Ishikawa (cell line): ENCODE measurements at regions not wholly inside any gene's neighbourhood (a gene's known extent, or its start where the extent isn't known, plus 50 kb on each side); places are given as distances from the start of the nearest gene placed in this dataset.
A peak's percentile ranks its signal among the peaks of the same experiment; 100 is the strongest.

Experiments
- CEBPB ChIP-seq: IDR thresholded peaks from 2 replicates; pipeline ENCODE4 v1.6.1; 2012
- CREB1 ChIP-seq: IDR thresholded peaks from 2 replicates; pipeline ENCODE4 v1.6.1; 2012; ENCODE audit warnings: low read depth
- EGR1 ChIP-seq: IDR thresholded peaks from 2 replicates; pipeline ENCODE4 v1.6.1; 2012
- EP300 ChIP-seq: IDR thresholded peaks from 2 replicates; pipeline ENCODE4 v1.6.1; 2012; ENCODE audit warnings: borderline replicate concordance
- FOXM1 ChIP-seq: IDR thresholded peaks from 2 replicates; pipeline ENCODE4 v1.6.1; 2012; ENCODE audit warnings: low read depth, borderline replicate concordance
- NFIC ChIP-seq: IDR thresholded peaks from 2 replicates; pipeline ENCODE4 v1.6.1; 2012
- RAD21 ChIP-seq: IDR thresholded peaks from 2 replicates; pipeline ENCODE4 v1.6.1; 2012; ENCODE audit warnings: low read depth
- TAF1 ChIP-seq: IDR thresholded peaks from 2 replicates; pipeline ENCODE4 v1.6.1; 2012; ENCODE audit warnings: low read depth, mild to moderate bottlenecking
- TCF12 ChIP-seq: IDR thresholded peaks from 2 replicates; pipeline ENCODE4 v1.6.1; 2012; ENCODE audit warnings: low read depth
- TEAD4 ChIP-seq: IDR thresholded peaks from 2 replicates; pipeline ENCODE4 v1.6.1; 2012
- YY1 ChIP-seq: IDR thresholded peaks from 2 replicates; pipeline ENCODE4 v1.6.1; 2012; ENCODE audit warnings: low read depth
- ZBTB7A ChIP-seq: IDR thresholded peaks from 2 replicates; pipeline ENCODE4 v1.6.1; 2012; ENCODE audit warnings: low read depth
- TF ChIP-seq, protein P1 (sequence below): IDR thresholded peaks from 2 replicates; pipeline ENCODE4 v1.6.1; 2012
- TF ChIP-seq, protein P2 (sequence below): IDR thresholded peaks from 2 replicates; pipeline ENCODE4 v1.6.1; 2012; ENCODE audit warnings: low read depth, mild to moderate bottlenecking
- TF ChIP-seq, protein P3 (sequence below): IDR thresholded peaks from 2 replicates; pipeline ENCODE4 v1.6.1; 2012

GRCh38 chr13:54489359-54489758 is 1460.7 kb downstream of the OLFM4 start:
- TF ChIP-seq TAF1 (no peak), YY1 (no peak), EGR1 (no peak), TCF12 (no peak), TEAD4 (no peak), FOXM1 (no peak), CREB1 (no peak), NFIC (no peak), EP300 (no peak)
- TF ChIP-seq, protein P1, sequence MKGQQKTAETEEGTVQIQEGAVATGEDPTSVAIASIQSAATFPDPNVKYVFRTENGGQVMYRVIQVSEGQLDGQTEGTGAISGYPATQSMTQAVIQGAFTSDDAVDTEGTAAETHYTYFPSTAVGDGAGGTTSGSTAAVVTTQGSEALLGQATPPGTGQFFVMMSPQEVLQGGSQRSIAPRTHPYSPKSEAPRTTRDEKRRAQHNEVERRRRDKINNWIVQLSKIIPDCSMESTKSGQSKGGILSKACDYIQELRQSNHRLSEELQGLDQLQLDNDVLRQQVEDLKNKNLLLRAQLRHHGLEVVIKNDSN = no peak
- TF ChIP-seq, protein P2, sequence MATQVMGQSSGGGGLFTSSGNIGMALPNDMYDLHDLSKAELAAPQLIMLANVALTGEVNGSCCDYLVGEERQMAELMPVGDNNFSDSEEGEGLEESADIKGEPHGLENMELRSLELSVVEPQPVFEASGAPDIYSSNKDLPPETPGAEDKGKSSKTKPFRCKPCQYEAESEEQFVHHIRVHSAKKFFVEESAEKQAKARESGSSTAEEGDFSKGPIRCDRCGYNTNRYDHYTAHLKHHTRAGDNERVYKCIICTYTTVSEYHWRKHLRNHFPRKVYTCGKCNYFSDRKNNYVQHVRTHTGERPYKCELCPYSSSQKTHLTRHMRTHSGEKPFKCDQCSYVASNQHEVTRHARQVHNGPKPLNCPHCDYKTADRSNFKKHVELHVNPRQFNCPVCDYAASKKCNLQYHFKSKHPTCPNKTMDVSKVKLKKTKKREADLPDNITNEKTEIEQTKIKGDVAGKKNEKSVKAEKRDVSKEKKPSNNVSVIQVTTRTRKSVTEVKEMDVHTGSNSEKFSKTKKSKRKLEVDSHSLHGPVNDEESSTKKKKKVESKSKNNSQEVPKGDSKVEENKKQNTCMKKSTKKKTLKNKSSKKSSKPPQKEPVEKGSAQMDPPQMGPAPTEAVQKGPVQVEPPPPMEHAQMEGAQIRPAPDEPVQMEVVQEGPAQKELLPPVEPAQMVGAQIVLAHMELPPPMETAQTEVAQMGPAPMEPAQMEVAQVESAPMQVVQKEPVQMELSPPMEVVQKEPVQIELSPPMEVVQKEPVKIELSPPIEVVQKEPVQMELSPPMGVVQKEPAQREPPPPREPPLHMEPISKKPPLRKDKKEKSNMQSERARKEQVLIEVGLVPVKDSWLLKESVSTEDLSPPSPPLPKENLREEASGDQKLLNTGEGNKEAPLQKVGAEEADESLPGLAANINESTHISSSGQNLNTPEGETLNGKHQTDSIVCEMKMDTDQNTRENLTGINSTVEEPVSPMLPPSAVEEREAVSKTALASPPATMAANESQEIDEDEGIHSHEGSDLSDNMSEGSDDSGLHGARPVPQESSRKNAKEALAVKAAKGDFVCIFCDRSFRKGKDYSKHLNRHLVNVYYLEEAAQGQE = no peak

DNA sequence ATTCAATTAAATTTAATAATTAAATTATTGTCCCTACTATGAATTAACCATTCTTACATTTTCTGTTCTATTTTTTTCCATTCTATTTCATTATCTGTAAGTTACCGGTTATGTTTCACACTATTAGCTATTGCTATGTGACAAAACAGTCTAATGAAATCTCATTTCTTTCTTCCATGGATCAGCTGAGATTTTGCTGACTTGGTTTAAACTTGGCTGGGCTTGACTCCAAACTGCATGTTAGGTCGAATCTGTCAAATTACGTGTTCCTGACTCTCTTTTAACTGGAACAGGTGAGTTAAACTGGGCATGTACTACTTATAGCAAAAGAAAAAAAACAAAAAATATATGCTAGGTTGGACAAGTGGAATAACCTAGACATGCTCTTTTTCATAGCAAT is 1464.4 kb downstream of the OLFM4 start:
- TF ChIP-seq NFIC (no peak), RAD21 (no peak), CREB1 (no peak)

DNA sequence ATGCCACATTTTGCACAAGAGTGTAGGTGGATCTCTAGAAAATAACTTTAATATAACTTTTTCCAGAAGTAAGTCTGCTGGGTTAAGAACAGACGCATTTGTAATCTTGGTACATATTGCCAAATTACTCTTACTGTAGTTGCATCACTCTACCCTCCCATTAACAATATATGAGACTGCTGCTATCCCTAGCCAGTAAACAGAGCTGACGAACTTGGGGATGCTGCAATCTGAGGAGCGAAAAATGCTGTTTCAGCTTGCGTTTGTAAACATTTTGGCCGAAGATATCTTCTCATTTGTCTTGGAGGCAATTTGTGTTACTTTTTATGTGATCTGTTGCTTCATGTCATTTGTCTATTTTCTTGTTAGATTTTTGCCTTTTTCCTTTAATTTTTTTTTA is 1482.8 kb downstream of the OLFM4 start:
- TF ChIP-seq YY1 (no peak), ZBTB7A (no peak), TCF12 (no peak), FOXM1 (no peak), NFIC (no peak), CREB1 (no peak), RAD21 (no peak)

- no peak for TF ChIP-seq TAF1
- TF ChIP-seq TCF12 = no peak
- no peak for TF ChIP-seq CEBPB
- TF ChIP-seq, protein P2 = no peak
- no peak for TF ChIP-seq ZBTB7A
These were observed 1484.6 kb downstream of the OLFM4 start for GRCh38 chr13:54513254-54513653.

GRCh38 chr13:54536112-54536511 is 1507.5 kb downstream of the OLFM4 start:
- TF ChIP-seq CEBPB (no peak), TCF12 (no peak), TEAD4 (no peak), YY1 (no peak), FOXM1 (no peak), EGR1 (no peak), NFIC (no peak), RAD21 (peak; percentile 44)
- TF ChIP-seq, protein P1 = peak; percentile 29; the same call in 1 of the 2 replicates
- TF ChIP-seq, protein P3, sequence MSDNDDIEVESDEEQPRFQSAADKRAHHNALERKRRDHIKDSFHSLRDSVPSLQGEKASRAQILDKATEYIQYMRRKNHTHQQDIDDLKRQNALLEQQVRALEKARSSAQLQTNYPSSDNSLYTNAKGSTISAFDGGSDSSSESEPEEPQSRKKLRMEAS = no peak

- no peak for TF ChIP-seq YY1
- TF ChIP-seq EGR1 = no peak
- TF ChIP-seq, protein P1 = no peak
- TF ChIP-seq TCF12 = no peak
- TF ChIP-seq CREB1 = no peak
- no peak for TF ChIP-seq ZBTB7A
- TF ChIP-seq CEBPB = no peak
- TF ChIP-seq, protein P3 = no peak
These were observed 1534.7 kb downstream of the OLFM4 start for GRCh38 chr13:54563286-54563685.

DNA sequence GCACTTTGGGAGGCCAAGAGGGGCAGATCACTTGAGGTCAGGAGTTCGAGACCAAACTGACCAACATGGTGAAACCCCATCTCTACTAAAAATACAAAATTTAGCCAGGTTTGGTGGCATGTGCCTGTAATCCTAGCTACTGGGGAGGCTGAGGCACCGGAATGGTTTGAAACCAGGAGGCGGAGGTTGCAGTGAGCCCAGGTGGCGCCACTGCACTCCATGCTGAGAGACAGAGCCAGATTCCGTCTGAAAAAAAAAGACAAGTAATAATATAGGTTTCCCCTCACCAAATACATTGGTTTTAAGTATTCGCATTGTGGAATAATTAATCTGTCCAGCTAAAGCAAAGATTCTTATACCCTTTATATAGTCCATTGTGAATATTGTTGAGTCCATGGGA is 1544.6 kb downstream of the OLFM4 start:
- TF ChIP-seq EGR1 = no peak
